ENCODE measurements at regions not wholly inside any gene's neighbourhood (a gene's known extent, or its start where the extent isn't known, plus 50 kb on each side); places are given as distances from the start of the nearest gene placed in this dataset.

GRCh38 chr20:40978761-40979160 is 49.9 kb upstream of the TOP1 start:
- ATAC-seq = no peak

More at GRCh38 chr20:40978761-40979160, 49.9 kb upstream of the TOP1 start:
- no peak for DNase-seq (ENCODE audit: low spot score)
